OCI-LY1 (cell line): ENCODE measurements at regions not wholly inside any gene's neighbourhood (a gene's known extent, or its start where the extent isn't known, plus 50 kb on each side); places are given as distances from the start of the nearest gene placed in this dataset.

Source experiments
- H2AFZ ChIP-seq: fragments of 200-600 bp; sonication (generic), shearing (Covaris generic); 2 replicates; pipeline ENCODE4 v1.6.0; 2014; ENCODE audit warnings: antibody characterized with exemption, mild to moderate bottlenecking, low read length
- H3F3A ChIP-seq: fragments of 200-600 bp; sonication (generic), shearing (Covaris generic); 2 replicates; pipeline ENCODE4 v1.6.0; 2014; ENCODE audit warnings: mild to moderate bottlenecking, antibody characterized with exemption, low read length, moderate library complexity; ENCODE audit not compliant: insufficient read depth
- H3K27ac ChIP-seq: fragments of 200-600 bp; sonication (generic); 2 replicates; pipeline ENCODE4 v1.5.1; 2014; ENCODE audit warnings: low read length, mixed run types, mild to moderate bottlenecking, low read depth; ENCODE audit not compliant: poor library complexity, severe bottlenecking
- H3K27me3 ChIP-seq: fragments of 200-600 bp; sonication (generic); 2 replicates; pipeline ENCODE4 v1.6.0; 2014; ENCODE audit warnings: antibody characterized with exemption, mild to moderate bottlenecking, low read length, moderate library complexity; ENCODE audit not compliant: insufficient read depth
- H3K36me3 ChIP-seq: fragments of 200-600 bp; sonication (generic); 2 replicates; pipeline ENCODE4 v1.6.1; 2014; ENCODE audit warnings: mild to moderate bottlenecking, antibody characterized with exemption, low read length, moderate library complexity, mixed read lengths; ENCODE audit not compliant: insufficient read depth
- H3K4me1 ChIP-seq: fragments of 200-600 bp; sonication (generic); 2 replicates; pipeline ENCODE4 v1.5.1; 2014; ENCODE audit warnings: mild to moderate bottlenecking, low read length, moderate library complexity; ENCODE audit not compliant: insufficient read depth, severe bottlenecking
- H3K4me2 ChIP-seq: fragments of 200-600 bp; sonication (generic), shearing (Covaris generic); 2 replicates; pipeline ENCODE4 v1.6.1; 2014; ENCODE audit warnings: low read length
- H3K4me3 ChIP-seq: fragments of 200-600 bp; sonication (generic); 2 replicates; pipeline ENCODE4 v1.5.1; 2014; ENCODE audit warnings: low read length, low read depth, mild to moderate bottlenecking, mixed read lengths; ENCODE audit not compliant: poor library complexity, severe bottlenecking
- H3K79me2 ChIP-seq: fragments of 200-600 bp; shearing (Covaris generic); 2 replicates; pipeline ENCODE4 v1.6.1; 2016; ENCODE audit warnings: mixed run types, low read length, mixed read lengths; ENCODE audit not compliant: insufficient read depth
- H3K9ac ChIP-seq: fragments of 200-600 bp; sonication (generic), shearing (Covaris generic); 2 replicates; pipeline ENCODE4 v1.6.1; 2014; ENCODE audit warnings: mild to moderate bottlenecking, low read length, mixed read lengths
- H3K9me2 ChIP-seq: fragments of 200-600 bp; sonication (generic), shearing (Covaris generic); 2 replicates; pipeline ENCODE4 v1.6.1; 2014; ENCODE audit warnings: low read depth, mild to moderate bottlenecking, low read length, mixed read lengths
- H3K9me3 ChIP-seq: fragments of 200-600 bp; shearing (Covaris generic); 2 replicates; pipeline ENCODE4 v1.6.1; 2014; ENCODE audit warnings: low read length, mixed read lengths
- H4K20me1 ChIP-seq: fragments of 200-600 bp; sonication (generic), shearing (Covaris generic); 2 replicates; pipeline ENCODE4 v1.6.0; 2016; ENCODE audit warnings: mild to moderate bottlenecking, low read length; ENCODE audit not compliant: insufficient read depth
- EZH2 ChIP-seq: fragments of 200-600 bp; sonication (generic), shearing (Covaris generic); IDR thresholded peaks from 2 replicates; pipeline ENCODE4 v1.8.0; 2017; ENCODE audit warnings: borderline replicate concordance, mixed run types, mild to moderate bottlenecking, antibody characterized with exemption, low read length, moderate library complexity, mixed read lengths
- TF ChIP-seq, protein P1 (sequence below): fragments of 200-600 bp; sonication (generic), shearing (Covaris generic); IDR thresholded peaks from 2 replicates; pipeline ENCODE4 v1.5.1; 2017; ENCODE audit warnings: mild to moderate bottlenecking, antibody characterized with exemption, low read length, moderate library complexity, mixed read lengths

- Histone ChIP-seq H3K9me2 (no peaks in the 10 kb centered on the region), H3F3A (no peaks in the 10 kb centered on the region), H3K9me3 (no peaks in the 10 kb centered on the region), H3K9ac (no peak overlapping the region), H3K36me3 (no peaks in the 10 kb centered on the region), H2AFZ (no peak overlapping the region), H3K4me2 (no peak overlapping the region), H3K27ac (no peak overlapping the region), H3K79me2 (no peaks in the 10 kb centered on the region), H3K27me3 (no peaks in the 10 kb centered on the region), H3K4me3 (no peak overlapping the region), H4K20me1 (no peaks in the 10 kb centered on the region), H3K4me1 (no peaks in the 10 kb centered on the region)
- no peak for TF ChIP-seq EZH2
- TF ChIP-seq, protein P1, sequence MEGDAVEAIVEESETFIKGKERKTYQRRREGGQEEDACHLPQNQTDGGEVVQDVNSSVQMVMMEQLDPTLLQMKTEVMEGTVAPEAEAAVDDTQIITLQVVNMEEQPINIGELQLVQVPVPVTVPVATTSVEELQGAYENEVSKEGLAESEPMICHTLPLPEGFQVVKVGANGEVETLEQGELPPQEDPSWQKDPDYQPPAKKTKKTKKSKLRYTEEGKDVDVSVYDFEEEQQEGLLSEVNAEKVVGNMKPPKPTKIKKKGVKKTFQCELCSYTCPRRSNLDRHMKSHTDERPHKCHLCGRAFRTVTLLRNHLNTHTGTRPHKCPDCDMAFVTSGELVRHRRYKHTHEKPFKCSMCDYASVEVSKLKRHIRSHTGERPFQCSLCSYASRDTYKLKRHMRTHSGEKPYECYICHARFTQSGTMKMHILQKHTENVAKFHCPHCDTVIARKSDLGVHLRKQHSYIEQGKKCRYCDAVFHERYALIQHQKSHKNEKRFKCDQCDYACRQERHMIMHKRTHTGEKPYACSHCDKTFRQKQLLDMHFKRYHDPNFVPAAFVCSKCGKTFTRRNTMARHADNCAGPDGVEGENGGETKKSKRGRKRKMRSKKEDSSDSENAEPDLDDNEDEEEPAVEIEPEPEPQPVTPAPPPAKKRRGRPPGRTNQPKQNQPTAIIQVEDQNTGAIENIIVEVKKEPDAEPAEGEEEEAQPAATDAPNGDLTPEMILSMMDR, result no peak
Measured at GRCh38 chr20:60820149-60820548, 431.9 kb upstream of the CDH4 start.

GRCh38 chr20:60820918-60821317 lies 431.1 kb upstream of the CDH4 start:
- TF ChIP-seq EZH2, result no peak
- TF ChIP-seq, protein P1, result no peak
- no peaks in the 10 kb centered on the region for H3K4me1 ChIP-seq
- H3K9me2 ChIP-seq, result no peaks in the 10 kb centered on the region
- no peaks in the 10 kb centered on the region for H3K9me3 ChIP-seq
- H3K27ac ChIP-seq, result no peak overlapping the region
- H3K27me3 ChIP-seq, result no peaks in the 10 kb centered on the region
- H3K79me2 ChIP-seq, result no peaks in the 10 kb centered on the region
- no peak overlapping the region for H3K4me2 ChIP-seq
- H2AFZ ChIP-seq, result no peak overlapping the region
- H3K4me3 ChIP-seq, result no peak overlapping the region
- no peak overlapping the region for H3K9ac ChIP-seq
- no peaks in the 10 kb centered on the region for H4K20me1 ChIP-seq
- H3K36me3 ChIP-seq, result no peaks in the 10 kb centered on the region
- H3F3A ChIP-seq, result no peaks in the 10 kb centered on the region

- H3K27ac ChIP-seq, result no peak overlapping the region
- no peak overlapping the region for H3K4me2 ChIP-seq
- no peak overlapping the region for H3K9ac ChIP-seq
- H3K9me2 ChIP-seq, result no peaks in the 10 kb centered on the region
- H3K9me3 ChIP-seq, result no peaks in the 10 kb centered on the region
- no peak overlapping the region for H2AFZ ChIP-seq
- H3K4me1 ChIP-seq, result no peaks in the 10 kb centered on the region
- H3F3A ChIP-seq, result no peaks in the 10 kb centered on the region
- no peaks in the 10 kb centered on the region for H3K27me3 ChIP-seq
- H4K20me1 ChIP-seq, result no peaks in the 10 kb centered on the region
- TF ChIP-seq EZH2, result no peak
- TF ChIP-seq, protein P1, result no peak
- no peak overlapping the region for H3K4me3 ChIP-seq
- H3K36me3 ChIP-seq, result no peaks in the 10 kb centered on the region
- no peaks in the 10 kb centered on the region for H3K79me2 ChIP-seq
Measured at GRCh38 chr20:60822699-60823607, 429.1 kb upstream of the CDH4 start.
